HEK293T (cell line): ENCODE measurements at regions not wholly inside any gene's neighbourhood (a gene's known extent, or its start where the extent isn't known, plus 50 kb on each side); places are given as distances from the start of the nearest gene placed in this dataset.

Experiments used
- CTCF ChIA-PET: fragments of 350-600 bp; formaldehyde crosslinking; extraction: SDS; loops from one replicate; lab custom pipeline; 2021; ENCODE audit warnings: antibody characterized with exemption, inconsistent platforms; lab: Yijun Ruan, JAX
- POLR2A ChIA-PET: fragments of 350-600 bp; formaldehyde crosslinking; extraction: SDS; loops from one replicate; lab custom pipeline; 2020; ENCODE audit warnings: antibody characterized with exemption, inconsistent platforms; lab: Yijun Ruan, JAX
- DNase-seq: peaks from one replicate; pipeline ENCODE4 v3.0.0; 2012; ENCODE audit warnings: mixed read lengths; ENCODE audit errors: extremely low spot score
- ARNT ChIP-seq: fragments of 450-650 bp; IDR thresholded peaks from 2 replicates; pipeline ENCODE4 v1.6.1; 2017; ENCODE audit warnings: mild to moderate bottlenecking
- BHLHE40 ChIP-seq: fragments of 450-650 bp; IDR thresholded peaks from 2 replicates; pipeline ENCODE4 v1.6.1; 2016; ENCODE audit warnings: mild to moderate bottlenecking, moderate library complexity, borderline replicate concordance
- CTBP1 ChIP-seq: fragments of 450-650 bp; IDR thresholded peaks from 2 replicates; pipeline ENCODE4 v1.6.1; 2016; ENCODE audit warnings: borderline replicate concordance
- ELF4 ChIP-seq: fragments of 450-650 bp; IDR thresholded peaks from 2 replicates; pipeline ENCODE4 v1.6.1; 2017; ENCODE audit warnings: antibody characterized with exemption
- FOXA1 ChIP-seq: fragments of 450-650 bp; IDR thresholded peaks from 2 replicates; pipeline ENCODE4 v1.6.1; 2016; ENCODE audit warnings: mild to moderate bottlenecking
- FOXK2 ChIP-seq: fragments of 450-650 bp; IDR thresholded peaks from 2 replicates; pipeline ENCODE4 v1.6.1; 2016; ENCODE audit warnings: mild to moderate bottlenecking
- FOXM1 ChIP-seq: fragments of 450-650 bp; IDR thresholded peaks from 2 replicates; pipeline ENCODE4 v1.6.1; 2017; ENCODE audit warnings: mild to moderate bottlenecking, borderline replicate concordance
- HDGF ChIP-seq: fragments of 450-650 bp; IDR thresholded peaks from 2 replicates; pipeline ENCODE4 v1.6.1; 2017; ENCODE audit warnings: antibody characterized with exemption, borderline replicate concordance
- L3MBTL2 ChIP-seq: fragments of 450-650 bp; conservative IDR thresholded peaks from 2 replicates; pipeline ENCODE4 v1.6.1; 2016; ENCODE audit warnings: mild to moderate bottlenecking
- LEF1 ChIP-seq: fragments of 450-650 bp; IDR thresholded peaks from 2 replicates; pipeline ENCODE4 v1.6.1; 2017; ENCODE audit warnings: mild to moderate bottlenecking, borderline replicate concordance
- NFRKB ChIP-seq: fragments of 450-650 bp; IDR thresholded peaks from 2 replicates; pipeline ENCODE4 v1.6.1; 2016; ENCODE audit warnings: mild to moderate bottlenecking, moderate library complexity
- PKNOX1 ChIP-seq: fragments of 450-650 bp; IDR thresholded peaks from 2 replicates; pipeline ENCODE4 v1.6.1; 2016
- SP1 ChIP-seq: fragments of 450-650 bp; IDR thresholded peaks from 2 replicates; pipeline ENCODE4 v1.6.1; 2017
- SUZ12 ChIP-seq: fragments of 450-650 bp; IDR thresholded peaks from 2 replicates; pipeline ENCODE4 v1.6.1; 2016; ENCODE audit warnings: mild to moderate bottlenecking
- TARDBP ChIP-seq: fragments of 450-650 bp; IDR thresholded peaks from 2 replicates; pipeline ENCODE4 v1.6.1; 2016
- ZNF384 ChIP-seq: fragments of 450-650 bp; IDR thresholded peaks from 2 replicates; pipeline ENCODE4 v1.6.1; 2016

- no peak for DNase-seq
- CTCF ChIA-PET = interaction anchor here (1.8 kb wide), 1 partner anchor 20 kb away, joined by 5 read pairs; no protein-coding TSS in a partner anchor
- TF ChIP-seq FOXA1 = no peak
- no peak for TF ChIP-seq BHLHE40
- no peak for TF ChIP-seq HDGF
- TF ChIP-seq NFRKB = no peak
- TF ChIP-seq LEF1 = no peak
- TF ChIP-seq PKNOX1 = no peak
- TF ChIP-seq ELF4 = no peak
- TF ChIP-seq ZNF384 = no peak
- no peak for TF ChIP-seq TARDBP
- no peak for TF ChIP-seq SP1
- no peak for TF ChIP-seq FOXM1
- TF ChIP-seq FOXK2 = no peak
- TF ChIP-seq CTBP1 = no peak
- no peak for TF ChIP-seq ARNT
- TF ChIP-seq L3MBTL2 = no peak
- TF ChIP-seq SUZ12 = no peak
- POLR2A ChIA-PET = no interaction called here
These were observed 263.4 kb downstream of the CDC5L start for GRCh38 chr6:44650947-44651346.

GRCh38 chr6:44651604-44652003 lies 264.1 kb downstream of the CDC5L start:
- POLR2A ChIA-PET = no interaction called here
- DNase-seq = no peak
- no peak for TF ChIP-seq FOXA1
- TF ChIP-seq NFRKB = no peak
- TF ChIP-seq LEF1 = no peak
- no peak for TF ChIP-seq ELF4
- no peak for TF ChIP-seq FOXM1
- no peak for TF ChIP-seq HDGF
- no peak for TF ChIP-seq BHLHE40
- CTCF ChIA-PET = interaction anchor here (1.1 to 3.5 kb wide), 3 partner anchors 16 to 176 kb away, joined by 3 to 22 read pairs (median 4); no protein-coding TSS in a partner anchor

GRCh38 chr6:44652547-44652946 lies 265.0 kb downstream of the CDC5L start:
- DNase-seq = no peak
- TF ChIP-seq PKNOX1 = no peak
- TF ChIP-seq SUZ12 = no peak
- no peak for TF ChIP-seq CTBP1
- TF ChIP-seq L3MBTL2 = no peak
- no peak for TF ChIP-seq ZNF384
- no peak for TF ChIP-seq HDGF
- TF ChIP-seq BHLHE40 = no peak
- no peak for TF ChIP-seq FOXK2
- TF ChIP-seq ARNT = no peak
- no peak for TF ChIP-seq NFRKB
- no peak for TF ChIP-seq LEF1
- TF ChIP-seq TARDBP = no peak
- TF ChIP-seq SP1 = no peak
- no peak for TF ChIP-seq FOXM1
- TF ChIP-seq FOXA1 = no peak
- TF ChIP-seq ELF4 = no peak
- CTCF ChIA-PET = interaction anchor here (0.6 to 3.5 kb wide), 6 partner anchors 9 to 177 kb away, joined by 3 to 22 read pairs (median 4); no protein-coding TSS in a partner anchor
- POLR2A ChIA-PET = no interaction called here

DNA sequence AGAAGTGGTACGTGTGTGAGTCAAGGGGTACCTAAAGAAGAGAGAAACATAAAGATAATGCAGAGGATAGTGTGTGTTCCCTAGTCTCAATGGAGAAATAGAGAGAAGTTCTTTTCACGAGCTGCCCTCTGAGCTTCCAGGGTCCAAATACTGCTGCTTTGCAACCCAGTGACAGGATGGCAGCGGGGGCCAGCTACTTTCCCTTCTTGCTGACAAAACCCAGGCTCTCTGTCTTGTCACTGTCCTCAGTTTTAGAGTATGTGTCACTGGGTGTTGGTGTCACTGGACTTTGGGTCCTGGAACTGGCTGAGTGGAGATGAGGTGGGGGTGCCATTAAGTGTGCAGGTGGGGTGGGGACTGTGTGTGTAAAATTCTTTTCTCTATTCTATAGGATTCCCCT lies 265.6 kb downstream of the CDC5L start:
- ChIA-PET CTCF (interaction anchor here (0.6 to 3.5 kb wide), 9 partner anchors 10 to 1270 kb away, joined by 3 to 22 read pairs (median 3); no protein-coding TSS in a partner anchor), POLR2A (interaction anchor here (1.2 kb wide), 1 partner anchor 725 kb away, joined by 4 read pairs; the partner anchor contains the start of gene SUPT3H)
- DNase-seq = no peak
- TF ChIP-seq TARDBP (no peak), NFRKB (no peak), ELF4 (no peak), LEF1 (no peak), L3MBTL2 (no peak)

DNA sequence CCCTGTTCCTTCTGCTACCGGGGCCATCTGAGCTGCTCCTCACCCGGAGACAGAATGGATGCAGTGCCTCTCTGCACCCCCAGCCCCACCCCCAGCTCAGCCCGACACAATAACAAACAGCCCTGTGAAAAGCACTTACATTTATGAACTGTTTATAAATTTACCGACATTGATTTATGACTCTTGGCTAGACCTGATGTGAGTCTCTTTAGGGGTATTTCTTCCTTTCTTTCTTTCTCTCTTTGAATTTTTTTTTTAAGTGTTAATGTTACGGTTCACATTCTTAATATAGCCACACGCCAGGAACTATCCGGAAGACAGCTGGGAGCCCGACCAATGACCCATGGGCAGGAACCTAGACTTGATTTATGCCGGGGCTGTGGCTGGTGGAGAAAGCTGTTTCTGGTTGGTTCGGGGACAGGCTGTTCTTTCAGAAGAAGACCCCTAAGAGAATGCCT lies 266.3 kb downstream of the CDC5L start:
- POLR2A ChIA-PET = interaction anchor here (1.2 kb wide), 1 partner anchor 724 kb away, joined by 4 read pairs; the partner anchor contains the start of gene SUPT3H
- CTCF ChIA-PET = interaction anchor here (0.7 to 3.5 kb wide), 8 partner anchors 10 to 1269 kb away, joined by 3 to 22 read pairs (median 3); no protein-coding TSS in a partner anchor
- TF ChIP-seq CTBP1 (peak; percentile 46; the same call in 1 of the 2 replicates), PKNOX1 (peak; percentile 94), FOXM1 (no peak)
- no peak for DNase-seq
